G401.6 (cell line): ENCODE measurements at regions not wholly inside any gene's neighbourhood (a gene's known extent, or its start where the extent isn't known, plus 50 kb on each side); places are given as distances from the start of the nearest gene placed in this dataset.

ENCODE experiments used
- FAIRE-seq: peaks from 2 replicates; lab custom pipeline; 2012; peaks lifted over from hg19 to GRCh38; lab: Jason Lieb, UNC

DNA sequence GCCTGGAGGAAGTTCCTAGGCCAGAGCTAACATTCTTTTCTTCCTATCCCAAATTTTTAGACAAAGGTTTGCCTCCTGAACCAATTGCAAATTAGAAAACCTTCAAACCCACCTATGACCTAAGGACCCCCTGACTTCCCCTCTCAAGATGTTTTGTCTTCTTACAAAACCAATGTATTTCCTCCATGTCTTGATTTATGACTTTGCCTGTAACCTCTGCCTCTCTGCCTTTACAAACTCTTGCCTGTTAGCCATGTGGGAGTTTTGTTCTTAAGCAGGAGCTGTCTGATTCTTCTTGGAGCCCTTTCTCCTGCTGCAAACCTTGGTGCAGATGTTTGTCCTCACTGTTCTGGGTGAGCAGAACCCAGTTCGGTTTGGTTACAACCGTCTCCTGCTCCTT, 222.3 kb upstream of the BOD1L1 start:
- FAIRE-seq: no peak

DNA sequence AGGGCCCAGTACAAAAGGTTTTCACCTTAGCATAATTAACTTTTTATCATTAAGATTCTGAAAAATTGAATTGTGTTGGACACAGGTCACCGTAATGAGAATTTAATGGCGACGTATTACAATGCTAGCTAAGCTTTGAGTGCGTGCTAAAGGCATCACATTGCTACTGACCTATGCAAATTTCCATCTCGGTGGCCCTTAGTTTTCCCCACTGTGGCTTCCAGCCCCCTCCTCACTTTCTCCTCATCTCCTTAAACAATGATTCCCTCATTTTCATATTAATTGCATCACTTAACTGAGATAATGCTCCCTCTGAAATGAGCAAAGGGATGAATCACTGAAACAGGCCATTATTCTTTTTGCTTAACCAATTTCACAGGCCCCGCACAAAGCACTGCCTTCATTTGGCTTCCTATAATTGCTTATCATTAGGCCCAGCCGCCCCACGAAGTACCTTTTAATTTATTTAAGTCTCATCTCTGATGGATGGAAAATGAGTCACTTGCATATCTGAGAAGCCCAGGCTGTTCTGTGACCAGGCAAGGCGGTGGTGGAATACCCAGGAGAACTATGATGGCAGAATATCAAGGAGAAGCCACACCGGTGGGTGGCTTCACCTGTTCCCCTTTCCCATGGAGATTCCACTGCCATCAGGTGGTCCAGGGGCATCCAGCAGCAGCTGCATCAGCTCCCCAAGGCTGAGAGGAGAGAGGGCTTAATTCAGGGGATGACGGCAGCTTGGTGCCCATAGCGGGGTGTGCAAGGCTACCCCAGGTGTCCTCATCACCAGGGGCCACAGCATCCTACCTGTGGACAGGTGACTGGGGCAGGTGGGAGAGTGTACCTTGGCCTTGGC, 223.8 kb upstream of the BOD1L1 start:
- FAIRE-seq: no peak

DNA sequence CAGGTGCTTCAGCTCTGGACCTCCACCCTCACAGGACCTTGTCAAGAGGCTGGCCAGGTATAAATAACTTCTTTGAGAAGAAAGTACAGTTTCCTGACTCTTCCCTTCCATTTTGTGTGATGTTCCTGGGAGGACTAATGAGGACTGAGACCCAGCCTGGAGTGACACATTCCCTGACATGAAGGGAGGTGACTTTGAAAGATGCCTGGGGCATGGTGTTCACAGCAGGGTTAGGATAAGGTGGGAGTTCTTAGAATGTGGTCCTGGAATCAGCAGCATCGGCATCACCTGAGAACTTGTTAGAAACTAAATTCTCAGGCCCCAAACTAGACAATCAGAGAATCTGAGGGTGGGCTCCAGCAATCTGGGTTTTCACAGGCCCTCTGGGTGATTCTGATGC, 224.9 kb upstream of the BOD1L1 start:
- FAIRE-seq: no peak

DNA sequence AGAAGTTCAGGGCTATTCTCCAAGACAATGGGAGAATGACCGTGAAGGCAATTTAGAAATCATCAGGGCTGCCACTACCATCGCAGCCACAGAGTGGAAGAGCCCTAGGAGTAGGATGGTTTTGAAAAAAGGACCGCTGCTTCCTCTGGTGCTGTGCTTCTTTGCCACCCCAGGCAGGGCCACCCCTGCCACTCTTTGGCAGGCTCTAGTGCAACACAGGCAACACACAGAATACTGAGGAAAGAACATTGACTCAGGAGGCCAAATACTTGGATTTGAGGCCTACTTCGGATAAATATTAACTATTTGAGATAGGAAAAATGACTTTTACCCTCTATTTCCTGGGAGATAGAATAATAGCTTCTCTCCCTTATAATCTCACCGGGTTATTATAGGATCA, 228.9 kb upstream of the BOD1L1 start:
- no peak for FAIRE-seq

DNA sequence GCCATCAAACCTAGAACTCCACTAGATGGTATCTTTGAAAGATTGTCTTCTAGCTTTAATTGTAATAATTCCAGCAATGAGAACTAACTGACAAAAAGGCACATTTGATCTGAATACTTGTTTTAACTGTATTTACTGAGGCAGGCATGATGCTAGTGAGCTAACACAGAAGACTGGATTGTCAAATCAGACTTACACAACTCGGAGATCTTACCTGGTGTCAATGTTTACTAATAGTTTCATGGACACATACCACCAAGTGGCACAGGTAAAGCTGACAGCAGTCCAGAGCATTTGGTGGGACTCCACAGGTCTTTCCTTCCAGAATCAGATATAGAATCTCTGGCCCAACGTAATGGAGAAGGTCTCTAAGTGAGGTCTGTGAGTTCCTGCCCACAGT, 229.9 kb upstream of the BOD1L1 start:
- no peak for FAIRE-seq

DNA sequence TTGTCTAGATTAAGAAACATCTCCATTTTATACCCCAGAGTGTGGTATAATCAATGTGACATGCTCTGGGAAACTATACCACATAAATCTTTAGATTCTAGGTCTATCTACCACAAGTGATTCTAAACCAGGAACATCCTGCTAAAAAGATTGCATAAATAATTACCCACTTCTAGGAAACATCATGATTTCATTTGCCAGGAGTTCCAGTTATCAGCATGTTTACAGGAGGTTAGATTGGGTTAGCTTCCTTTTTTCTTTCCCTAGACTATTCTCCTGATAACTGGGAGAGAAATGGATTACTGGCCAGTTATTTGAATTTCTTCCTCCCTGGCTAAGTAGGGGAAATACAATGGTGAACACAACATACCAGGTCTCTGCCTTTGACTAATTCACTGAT, 230.3 kb upstream of the BOD1L1 start:
- no peak for FAIRE-seq

DNA sequence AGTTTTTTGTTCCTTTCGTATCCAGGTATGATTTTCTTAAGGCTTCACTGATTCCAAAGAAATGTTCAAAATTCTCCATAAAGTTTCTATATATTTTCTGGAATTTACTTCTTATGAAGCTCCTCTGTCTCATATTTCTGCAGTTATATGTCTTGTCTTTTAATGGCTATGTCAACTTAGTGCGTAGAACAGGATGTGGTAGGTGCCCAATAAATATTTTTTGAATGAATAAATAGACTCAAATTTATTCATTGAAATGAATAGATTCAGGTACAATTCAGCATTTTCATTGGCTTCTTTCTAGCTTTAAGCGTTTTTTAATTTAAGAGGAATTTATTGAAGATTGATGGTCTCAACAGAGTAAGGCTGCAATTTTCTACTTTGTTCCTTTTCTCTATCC, 231.9 kb upstream of the BOD1L1 start:
- no peak for FAIRE-seq

DNA sequence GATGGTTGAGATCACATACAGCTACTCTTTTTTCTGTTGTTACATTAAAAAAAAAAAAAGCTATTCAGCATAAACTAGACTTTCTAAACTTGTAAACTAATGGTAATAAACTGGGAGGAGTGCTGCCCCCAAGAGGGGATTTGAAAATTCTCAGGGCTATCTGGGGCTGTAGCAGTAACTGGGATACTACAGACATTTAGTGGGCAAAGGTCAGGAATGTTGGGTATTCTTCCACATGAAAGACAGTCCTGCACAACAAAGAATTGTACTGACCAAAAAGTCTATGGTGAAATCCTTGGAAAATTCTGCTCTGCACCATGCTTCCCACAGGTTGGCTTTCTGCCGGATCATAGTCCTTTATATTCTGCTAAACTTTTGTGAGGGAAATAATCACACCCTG, 232.6 kb upstream of the BOD1L1 start:
- no peak for FAIRE-seq

DNA sequence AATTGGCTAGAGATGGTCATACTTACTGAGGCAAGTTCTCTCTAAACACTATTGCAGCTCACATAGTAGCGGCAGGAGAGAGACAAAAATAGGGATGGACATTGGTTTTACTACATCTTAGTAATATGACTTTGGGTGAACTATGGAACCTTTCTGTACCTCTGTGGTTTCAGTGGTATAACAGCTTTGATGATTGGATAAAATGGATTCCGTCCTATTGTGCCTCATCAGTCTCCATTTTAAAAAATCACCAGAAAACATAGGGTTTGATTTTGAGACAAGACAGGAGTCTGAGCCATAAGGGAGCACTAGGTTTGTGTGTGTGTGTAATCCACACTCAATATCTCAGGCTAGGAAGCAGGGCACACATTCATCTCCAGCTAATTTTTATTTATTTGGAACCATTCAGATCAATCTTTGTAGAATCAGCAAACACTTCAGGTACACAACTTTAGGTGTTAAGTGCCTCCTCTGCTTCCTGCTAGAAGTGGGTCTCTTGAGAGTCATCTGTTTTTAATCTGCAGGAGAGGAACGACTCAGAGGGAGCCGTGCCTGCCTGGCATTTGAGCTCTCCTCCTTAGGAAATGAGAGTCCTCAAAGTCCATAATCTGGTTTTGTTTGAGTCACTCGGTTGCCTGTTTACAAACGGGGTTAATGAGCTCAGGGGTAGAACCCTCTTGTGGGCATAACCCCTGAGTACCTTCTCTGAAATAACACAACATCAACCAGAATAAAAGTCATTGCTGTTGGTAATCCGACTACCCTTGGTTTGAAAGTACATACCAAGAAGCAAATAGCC, 238.5 kb upstream of the BOD1L1 start:
- no peak for FAIRE-seq

DNA sequence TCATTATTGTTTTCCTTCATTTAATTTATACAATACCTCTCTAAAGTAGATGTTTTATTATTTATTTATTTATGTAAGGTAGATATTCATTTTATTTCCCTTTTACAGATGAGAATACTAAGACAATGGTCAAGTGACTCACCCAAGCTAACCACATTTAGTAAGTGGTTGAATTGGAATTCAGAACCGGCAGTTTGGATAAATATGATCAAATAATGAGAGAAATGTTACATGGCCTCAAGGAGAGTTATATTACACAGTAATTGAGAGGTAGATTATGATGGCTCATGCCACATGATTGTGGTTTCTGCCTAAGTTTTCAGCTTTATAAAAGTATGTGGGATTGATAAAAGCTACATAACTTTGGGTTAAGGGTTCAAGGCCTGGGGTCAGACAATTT, 239.4 kb upstream of the BOD1L1 start:
- FAIRE-seq: no peak

DNA sequence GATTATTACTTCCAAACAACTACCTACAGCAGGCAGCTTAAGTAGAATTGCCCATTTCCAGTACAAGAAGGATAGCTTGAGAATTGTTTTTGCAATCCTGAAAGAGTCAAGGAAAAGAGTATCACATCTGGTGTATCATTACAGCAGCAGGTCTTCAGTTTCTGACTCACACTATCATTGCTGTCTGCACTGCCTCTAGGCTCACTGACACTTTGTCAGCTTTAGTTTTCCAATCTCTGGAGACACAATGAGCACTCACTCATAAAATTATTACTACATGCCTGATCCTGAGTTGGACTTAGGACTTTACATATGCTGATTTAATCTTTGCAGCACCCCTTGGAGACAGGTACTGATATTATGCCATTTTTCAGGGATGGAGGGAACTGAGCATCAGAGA, 244.6 kb upstream of the BOD1L1 start:
- no peak for FAIRE-seq

DNA sequence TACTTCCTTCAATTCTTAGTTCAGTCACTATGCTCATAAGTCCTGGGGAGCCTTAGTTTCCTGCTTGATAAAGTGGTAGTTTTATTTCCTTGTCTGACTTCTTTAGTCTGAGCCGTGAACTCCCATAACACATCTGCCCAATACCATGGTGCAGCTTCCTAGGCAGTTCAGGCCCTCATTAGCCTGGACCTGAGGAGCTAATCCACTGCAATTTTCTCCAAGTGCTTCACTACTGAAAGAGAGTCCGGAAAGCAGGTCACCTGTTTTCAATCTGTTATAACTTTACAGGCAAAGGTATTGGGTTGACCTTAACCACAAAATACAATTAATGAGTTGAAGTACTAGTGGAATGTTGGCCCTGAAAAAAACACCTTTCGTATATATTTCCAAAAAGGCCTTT, 245.4 kb upstream of the BOD1L1 start:
- FAIRE-seq: no peak

DNA sequence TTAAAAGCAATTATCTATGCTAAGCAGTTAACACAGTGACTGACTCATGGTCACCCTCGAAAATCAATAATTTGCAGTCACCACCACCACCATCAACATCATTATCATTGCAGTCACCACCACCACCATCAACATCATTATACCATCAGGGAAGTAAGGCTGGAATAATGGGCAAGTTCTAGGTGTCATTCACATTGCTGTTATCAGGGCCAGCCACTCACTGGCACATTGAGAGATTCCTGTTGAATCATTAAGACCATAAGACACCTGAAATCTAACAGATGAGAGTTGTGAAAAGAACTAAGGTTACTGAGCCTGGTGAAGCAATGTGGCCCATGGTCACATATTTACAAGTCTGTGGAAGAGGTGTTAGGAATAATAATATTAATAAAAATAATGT, 247.7 kb upstream of the BOD1L1 start:
- FAIRE-seq: no peak

DNA sequence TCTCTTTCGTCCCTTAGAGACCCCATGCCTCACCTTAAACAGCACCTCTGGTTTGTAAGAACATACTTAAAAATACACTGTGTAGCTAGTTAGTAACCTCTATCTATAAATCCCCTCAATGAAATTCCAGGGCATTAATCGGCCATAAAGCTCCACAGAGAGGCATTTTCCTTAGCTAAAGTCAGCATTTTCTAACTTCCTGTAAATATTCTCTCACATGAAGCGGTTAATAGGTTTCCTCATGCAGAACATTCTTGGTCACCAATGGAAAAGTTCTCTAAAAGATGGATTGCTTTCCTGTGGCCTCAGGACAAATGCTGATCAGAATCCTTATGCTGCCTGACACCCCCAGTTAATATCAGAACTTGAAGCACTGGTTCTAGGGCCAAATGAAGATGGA, 248.6 kb upstream of the BOD1L1 start:
- FAIRE-seq: no peak

DNA sequence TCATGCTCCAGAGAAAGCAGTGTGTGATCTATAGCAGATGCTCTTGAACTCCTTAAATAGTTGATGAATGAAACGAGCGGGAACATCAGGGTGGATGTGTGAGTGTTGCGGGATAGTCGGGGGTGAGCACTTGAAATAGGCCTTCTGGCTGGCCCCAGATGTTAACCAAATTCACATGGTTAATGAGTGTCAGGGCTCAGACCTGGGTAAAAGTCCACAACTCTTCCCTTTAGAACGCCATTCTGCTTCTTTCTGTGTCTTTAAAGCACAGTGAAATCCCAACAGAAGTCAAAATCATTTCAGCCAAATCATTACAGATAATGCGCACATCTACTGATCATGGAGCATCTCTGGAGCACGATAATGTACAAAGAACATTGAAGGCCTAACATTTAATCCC, 249.4 kb upstream of the BOD1L1 start:
- no peak for FAIRE-seq

DNA sequence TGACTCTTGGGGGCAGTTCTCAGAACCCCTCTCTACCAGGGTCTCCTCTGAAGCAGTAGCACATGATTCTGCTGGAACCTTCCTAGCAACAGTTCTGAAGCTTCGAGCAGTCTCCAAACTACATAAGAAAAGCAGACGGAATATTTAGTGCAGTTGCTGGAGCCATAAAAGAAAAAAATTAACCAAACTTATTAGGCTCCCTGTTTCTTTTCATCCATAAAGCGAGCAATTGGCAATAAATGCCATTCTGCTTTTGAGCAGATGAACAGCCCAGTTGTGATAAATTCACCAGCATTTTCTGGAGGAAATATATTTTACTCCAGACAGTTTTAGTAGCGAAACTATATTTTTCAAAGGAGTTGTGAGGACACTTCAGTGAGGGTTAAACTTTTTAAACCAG, 250.1 kb upstream of the BOD1L1 start:
- no peak for FAIRE-seq

DNA sequence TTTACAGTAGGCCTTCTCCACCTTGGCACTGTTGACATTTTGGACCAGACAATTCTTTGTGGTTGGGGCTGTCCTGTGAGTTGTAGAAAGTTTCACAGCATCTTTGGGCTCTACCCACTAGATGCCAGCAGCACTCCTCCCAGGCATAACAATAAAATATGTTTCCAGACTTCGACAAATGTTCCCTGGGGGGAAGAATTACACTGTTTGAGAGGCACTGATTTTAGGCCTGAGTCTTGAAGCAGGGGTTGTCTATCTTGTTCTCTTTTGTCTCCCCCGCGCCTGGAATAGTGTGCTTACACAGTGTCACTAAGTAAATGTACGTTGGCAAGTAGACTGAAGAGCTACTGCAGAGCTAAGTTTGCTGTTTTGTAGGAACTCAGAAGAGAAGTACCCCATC, 254.4 kb upstream of the BOD1L1 start:
- FAIRE-seq: no peak

DNA sequence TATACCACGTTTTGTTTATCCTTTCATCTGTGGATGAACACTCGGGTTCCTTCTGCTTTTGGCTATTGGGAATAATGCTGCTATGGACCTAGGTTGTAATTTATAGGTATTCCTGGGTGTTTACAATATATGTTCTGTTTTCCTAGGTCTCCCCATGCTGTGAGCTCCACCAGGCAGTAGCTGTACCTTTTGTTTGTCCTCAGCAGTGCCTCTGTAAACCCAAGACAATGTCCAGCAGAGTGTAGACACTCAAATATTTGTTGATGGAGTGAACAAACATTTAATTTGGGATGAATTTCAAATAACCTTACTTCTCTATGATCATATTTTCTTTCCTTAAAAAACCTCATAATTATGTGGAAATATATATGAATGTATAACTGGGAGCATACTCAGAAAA, 259.5 kb upstream of the BOD1L1 start:
- FAIRE-seq: no peak

DNA sequence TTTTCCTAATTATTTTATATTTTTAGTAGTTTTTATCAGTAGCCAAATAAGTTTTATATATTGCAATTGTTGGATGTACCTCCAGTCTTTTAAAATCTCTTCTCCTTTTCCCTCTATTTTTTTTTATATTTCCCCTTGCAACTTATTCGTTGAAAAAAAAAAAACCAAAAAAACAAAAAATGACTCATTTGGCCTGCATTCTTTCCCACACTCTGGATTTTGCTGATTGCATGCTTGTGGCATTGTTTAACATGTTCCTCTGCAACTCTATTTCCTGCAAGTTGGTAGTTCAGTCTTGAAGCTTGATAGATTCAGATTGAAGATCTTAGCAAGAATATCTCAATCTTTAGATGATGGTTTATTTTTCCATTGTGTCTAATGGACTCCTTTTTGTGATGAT, 260.6 kb upstream of the BOD1L1 start:
- no peak for FAIRE-seq

DNA sequence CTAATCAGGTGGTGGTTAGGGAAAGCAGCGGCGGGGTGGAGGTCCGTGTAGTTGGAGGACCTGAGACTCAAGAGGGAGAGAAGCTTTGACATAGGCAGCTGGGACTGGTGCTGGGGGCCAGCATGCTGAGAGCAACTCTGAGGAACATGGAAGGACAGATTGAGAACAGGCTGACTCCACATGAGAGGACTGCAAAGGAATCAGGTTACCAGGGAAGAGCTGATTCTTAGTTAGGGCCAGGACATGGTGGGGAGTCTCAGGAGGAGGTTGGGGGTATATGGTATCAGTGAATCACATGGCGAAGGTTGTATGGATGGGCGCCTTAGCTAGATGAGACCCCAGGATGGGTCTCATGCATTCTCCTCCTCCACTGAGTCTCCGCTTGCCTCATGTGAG, 264.0 kb upstream of the BOD1L1 start:
- FAIRE-seq: no peak

DNA sequence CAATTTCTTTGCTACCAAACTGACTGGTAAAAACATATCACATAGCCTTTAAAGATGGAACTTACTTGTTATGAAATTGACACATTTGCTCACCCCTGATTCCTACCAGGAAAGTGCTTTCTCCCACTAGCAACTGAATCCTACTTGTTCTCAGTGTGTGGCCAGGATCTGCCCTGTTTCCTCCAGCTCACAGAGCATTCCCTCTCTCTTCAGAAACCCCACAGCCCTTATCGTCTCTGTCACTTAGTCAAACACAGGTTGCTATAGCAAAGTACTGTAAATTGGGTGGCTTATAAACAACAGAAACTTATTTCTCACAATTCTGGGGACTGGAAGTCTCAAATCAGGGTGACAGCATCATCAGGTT, 265.2 kb upstream of the BOD1L1 start:
- no peak for FAIRE-seq

DNA sequence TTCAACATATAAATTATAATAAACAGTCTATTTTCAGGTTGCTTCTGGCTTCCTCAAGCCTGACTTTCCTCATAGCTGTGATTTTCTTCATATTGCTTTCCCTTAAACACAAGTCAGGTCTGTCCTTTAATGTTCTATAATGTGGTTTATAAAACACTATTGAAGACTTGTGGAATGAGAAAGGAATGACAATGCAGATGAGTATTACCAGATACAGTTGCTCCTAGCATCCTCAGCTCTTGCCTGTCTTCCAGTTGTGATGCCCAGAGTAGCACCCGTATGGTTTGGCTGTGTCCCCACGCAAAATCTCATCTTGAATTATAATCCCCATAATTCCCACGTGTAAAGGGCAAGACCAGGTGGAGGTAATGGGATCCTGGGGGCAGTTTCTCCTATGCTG, 265.7 kb upstream of the BOD1L1 start:
- FAIRE-seq: no peak

DNA sequence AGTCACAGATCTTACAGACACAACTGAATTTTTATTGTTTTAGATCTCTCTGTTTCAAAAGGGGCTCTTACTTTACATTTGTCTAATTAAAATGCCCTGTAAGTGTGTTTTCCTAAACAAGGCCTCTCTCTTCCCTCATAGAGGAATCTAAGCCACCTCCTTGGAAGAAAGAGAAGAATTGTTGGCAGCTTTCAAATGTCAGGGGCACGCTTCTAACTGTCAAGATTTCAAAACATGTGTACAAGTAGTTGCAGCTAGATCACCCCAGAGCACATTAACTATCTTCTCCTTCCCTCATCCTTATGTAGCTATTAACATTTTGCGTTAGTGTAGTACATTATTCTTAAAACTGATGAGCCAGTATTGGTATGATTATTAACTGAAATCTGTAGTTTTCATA, 266.5 kb upstream of the BOD1L1 start:
- FAIRE-seq: no peak

DNA sequence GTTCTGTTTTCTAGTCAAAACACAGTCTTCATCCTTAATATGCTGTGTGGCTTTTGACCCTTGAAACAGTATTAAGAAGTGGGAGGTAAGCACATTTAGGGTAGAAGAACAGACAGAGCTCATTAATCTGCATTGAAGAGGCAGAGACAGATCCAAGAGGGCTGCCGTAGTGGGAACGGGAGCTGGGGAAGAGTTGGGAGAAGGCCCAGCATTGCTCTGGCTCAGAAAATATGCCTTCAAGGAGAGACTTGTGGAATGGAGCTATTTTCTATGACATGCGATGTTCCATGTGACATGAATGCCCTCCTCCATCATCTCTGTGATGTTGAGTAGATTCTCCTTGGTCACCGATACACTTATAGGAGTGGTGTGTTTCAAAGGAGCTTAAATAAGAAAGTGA, 273.3 kb upstream of the BOD1L1 start:
- FAIRE-seq: no peak
